AG09309 (cell line): ENCODE measurements at regions not wholly inside any gene's neighbourhood (a gene's known extent, or its start where the extent isn't known, plus 50 kb on each side); places are given as distances from the start of the nearest gene placed in this dataset.

Experiments used
- DNase-seq: peaks from one replicate; pipeline ENCODE4 v3.0.0-alpha.2; 2010; ENCODE audit warnings: low read depth
- H3K4me3 ChIP-seq: 2 replicates; pipeline ENCODE4 v1.5.1; 2011; ENCODE audit warnings: mild to moderate bottlenecking, low read depth, low read length, moderate library complexity; ENCODE audit not compliant: control insufficient read depth
- CTCF ChIP-seq: IDR thresholded peaks from 2 replicates; pipeline ENCODE4 v1.5.1; 2011; ENCODE audit warnings: mild to moderate bottlenecking, low read depth, low read length, inconsistent platforms; ENCODE audit not compliant: insufficient read depth, control insufficient read depth; ENCODE audit errors: missing control alignments

DNA sequence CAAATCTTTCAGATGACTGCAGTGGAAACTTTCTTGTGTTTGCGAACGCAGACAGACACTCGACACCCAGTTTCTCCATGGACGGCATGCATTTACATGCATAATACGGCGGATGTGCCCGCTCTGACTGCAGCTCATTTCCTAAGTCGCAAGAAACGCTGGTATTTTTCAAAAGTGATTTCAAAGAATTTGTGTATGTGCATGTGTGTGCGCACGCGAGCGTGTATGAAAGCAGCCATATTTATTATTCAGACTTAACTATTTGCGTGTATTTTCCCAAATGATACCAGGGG lies 436.5 kb upstream of the MGMT start:
- no peak for DNase-seq
- TF ChIP-seq CTCF, result no peak
- H3K4me3 ChIP-seq, result no peak overlapping the region

DNA sequence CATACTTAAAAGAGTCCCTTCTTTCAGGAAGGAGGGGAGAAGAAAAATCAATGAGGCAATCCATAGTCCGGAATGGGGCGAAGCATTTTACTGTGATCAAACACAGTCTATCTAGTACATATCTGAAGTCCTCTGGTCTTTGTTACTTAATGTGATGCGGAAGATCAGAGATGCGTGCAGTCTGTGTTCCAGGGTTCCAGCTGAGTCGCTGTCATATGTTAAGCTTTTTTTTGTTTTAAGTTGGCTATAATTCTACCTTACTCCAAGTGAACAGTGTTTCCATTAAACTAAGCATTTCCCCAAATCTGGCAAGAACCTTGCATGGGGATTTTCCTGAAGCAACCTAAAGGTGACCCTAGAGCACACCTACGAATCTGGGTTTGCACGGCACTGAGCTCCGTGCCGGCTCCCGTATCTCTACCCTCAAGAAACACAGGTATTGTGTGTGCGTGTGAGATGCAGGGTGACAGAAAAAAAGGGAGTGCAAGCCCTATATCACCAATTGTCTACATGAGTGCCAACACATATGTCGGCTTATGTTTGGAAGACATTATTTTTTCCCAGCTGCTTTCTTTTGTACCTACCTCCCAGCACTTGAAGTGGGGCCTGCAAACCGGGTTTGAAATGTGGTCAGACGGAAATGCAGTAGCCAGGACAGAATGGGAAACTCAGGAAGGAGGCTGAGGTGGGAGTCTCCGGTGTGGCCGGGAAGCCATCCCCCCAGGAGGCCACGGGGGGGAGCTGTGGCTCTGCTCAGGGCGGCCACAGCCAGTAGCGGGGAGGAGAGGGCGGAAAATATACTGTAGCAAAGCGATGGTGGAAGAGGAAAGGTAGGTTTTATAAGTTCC lies 435.8 kb upstream of the MGMT start:
- no peak overlapping the region for H3K4me3 ChIP-seq
- DNase-seq, result no peak
- TF ChIP-seq CTCF, result peak; percentile 69

DNA sequence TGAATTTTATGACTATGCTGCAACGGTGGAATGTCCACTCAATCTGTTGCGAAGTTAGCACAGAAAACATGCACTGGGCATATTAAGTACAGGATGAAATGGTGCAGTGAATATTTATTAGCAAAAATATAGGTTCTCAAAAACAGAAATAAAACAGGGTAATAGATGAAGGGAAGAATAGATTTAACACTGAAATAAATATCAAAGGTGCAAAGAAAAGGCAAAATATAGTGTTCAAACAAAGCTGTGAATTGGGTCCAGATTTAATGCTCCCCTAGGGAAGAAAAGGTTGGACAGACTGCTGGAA lies 435.2 kb upstream of the MGMT start:
- DNase-seq, result no peak
- TF ChIP-seq CTCF, result no peak

GRCh38 chr10:129032372-129033313 lies 434.4 kb upstream of the MGMT start:
- H3K4me3 ChIP-seq, result no peak overlapping the region

More for the DNA sequence above, 435.2 kb upstream of the MGMT start:
- H3K4me3 ChIP-seq, result no peak overlapping the region

DNA sequence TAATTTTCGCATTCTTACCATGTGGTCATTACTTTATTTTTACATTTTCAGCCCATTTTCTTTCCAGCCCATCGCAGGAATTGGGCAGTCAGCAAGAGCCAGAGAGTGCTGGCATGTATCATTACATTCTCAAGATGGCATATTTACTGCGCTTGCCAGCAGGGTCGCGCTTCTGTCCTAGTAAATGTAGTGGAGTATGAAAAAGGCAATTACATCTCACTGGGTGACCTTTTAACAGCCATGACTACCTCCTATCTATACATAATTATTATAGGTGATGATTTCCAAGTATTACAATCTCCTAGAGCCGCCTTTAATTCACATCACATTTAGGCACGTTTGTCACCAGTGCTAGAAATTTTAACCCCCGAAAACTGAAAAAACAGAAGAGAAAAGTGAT lies 433.7 kb upstream of the MGMT start:
- no peak for TF ChIP-seq CTCF
- H3K4me3 ChIP-seq, result no peak overlapping the region
- no peak for DNase-seq

More at GRCh38 chr10:129032372-129033313, 434.4 kb upstream of the MGMT start:
- no peak for TF ChIP-seq CTCF
- DNase-seq, result no peak

DNA sequence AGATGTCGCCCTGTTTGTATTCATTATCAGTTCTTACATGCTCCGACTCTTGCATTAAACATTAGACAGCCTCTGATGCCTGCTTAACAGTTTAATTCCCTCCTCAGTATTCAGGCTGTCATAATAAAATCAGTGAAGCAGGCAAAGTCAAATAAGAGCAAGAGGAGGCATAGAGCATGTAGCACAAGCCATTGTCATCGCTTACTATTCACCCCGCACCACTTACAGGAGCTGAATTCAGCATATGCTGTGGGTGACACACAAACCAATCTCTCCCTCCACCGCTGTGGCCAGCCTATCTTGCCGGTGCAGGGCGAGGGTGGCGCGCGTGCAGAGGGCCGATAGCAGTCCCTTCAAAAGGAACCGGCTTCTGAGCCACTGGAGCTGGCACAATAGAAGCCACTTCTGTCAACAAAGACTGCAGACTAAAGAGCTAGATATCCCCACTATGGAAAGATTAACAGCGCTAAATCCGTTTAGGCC lies 433.2 kb upstream of the MGMT start:
- DNase-seq, result no peak
- no peak for TF ChIP-seq CTCF
- no peak overlapping the region for H3K4me3 ChIP-seq
